ENCODE measurements at regions not wholly inside any gene's neighbourhood (a gene's known extent, or its start where the extent isn't known, plus 50 kb on each side); places are given as distances from the start of the nearest gene placed in this dataset.

GRCh38 chr6:149166336-149166735 lies 151.2 kb upstream of the TAB2 start:
- Histone ChIP-seq H3K9me3 (ENCODE audit: control insufficient read depth, insufficient read depth, low read length) (no peaks in the 10 kb centered on the region), H3K36me3 (ENCODE audit: control insufficient read depth, insufficient read depth, low read length) (no peaks in the 10 kb centered on the region), H3K27me3 (ENCODE audit: control insufficient read depth, insufficient read depth, low read length) (no peaks in the 10 kb centered on the region), H3K4me1 (ENCODE audit: control insufficient read depth, insufficient read depth, low read length) (0 out of 2 replicates have a peak, but pooled peaks cover 2% of the 10 kb centered on the region), H3K27ac (ENCODE audit: low read depth, low read length) (no peak overlapping the region), H3K4me3 (ENCODE audit: low read depth, low read length) (no peak overlapping the region), H3K9ac (ENCODE audit: low read depth, low read length) (no peak overlapping the region)

GRCh38 chr6:149166747-149167146 lies 150.8 kb upstream of the TAB2 start:
- no peak overlapping the region for H3K9ac ChIP-seq (ENCODE audit: low read depth, low read length)
- H3K27ac ChIP-seq (ENCODE audit: low read depth, low read length), result no peak overlapping the region
- H3K36me3 ChIP-seq (ENCODE audit: control insufficient read depth, insufficient read depth, low read length), result no peaks in the 10 kb centered on the region
- no peaks in the 10 kb centered on the region for H3K9me3 ChIP-seq (ENCODE audit: control insufficient read depth, insufficient read depth, low read length)
- H3K4me1 ChIP-seq (ENCODE audit: control insufficient read depth, insufficient read depth, low read length), result 0 out of 2 replicates have a peak, but pooled peaks cover 2% of the 10 kb centered on the region
- no peak overlapping the region for H3K4me3 ChIP-seq (ENCODE audit: low read depth, low read length)
- H3K27me3 ChIP-seq (ENCODE audit: control insufficient read depth, insufficient read depth, low read length), result no peaks in the 10 kb centered on the region

- Histone ChIP-seq H3K9me3 (ENCODE audit: control insufficient read depth, insufficient read depth, low read length) (no peaks in the 10 kb centered on the region), H3K9ac (ENCODE audit: low read depth, low read length) (no peak overlapping the region), H3K4me3 (ENCODE audit: low read depth, low read length) (no peak overlapping the region), H3K27ac (ENCODE audit: low read depth, low read length) (no peak overlapping the region), H3K36me3 (ENCODE audit: control insufficient read depth, insufficient read depth, low read length) (no peaks in the 10 kb centered on the region), H3K4me1 (ENCODE audit: control insufficient read depth, insufficient read depth, low read length) (peaks cover 9% of the 10 kb centered on the region; the same call in 1 of the 2 replicates), H3K27me3 (ENCODE audit: control insufficient read depth, insufficient read depth, low read length) (no peaks in the 10 kb centered on the region)
These were observed 148.5 kb upstream of the TAB2 start for GRCh38 chr6:149168968-149169367.

- no peaks in the 10 kb centered on the region for H3K36me3 ChIP-seq (ENCODE audit: control insufficient read depth, insufficient read depth, low read length)
- H3K27ac ChIP-seq (ENCODE audit: low read depth, low read length), result no peak overlapping the region
- no peaks in the 10 kb centered on the region for H3K27me3 ChIP-seq (ENCODE audit: control insufficient read depth, insufficient read depth, low read length)
- H3K9ac ChIP-seq (ENCODE audit: low read depth, low read length), result no peak overlapping the region
- no peaks in the 10 kb centered on the region for H3K9me3 ChIP-seq (ENCODE audit: control insufficient read depth, insufficient read depth, low read length)
- H3K4me3 ChIP-seq (ENCODE audit: low read depth, low read length), result no peak overlapping the region
- peaks cover 7% of the 10 kb centered on the region; the same call in 1 of the 2 replicates for H3K4me1 ChIP-seq (ENCODE audit: control insufficient read depth, insufficient read depth, low read length)
These were observed 147.6 kb upstream of the TAB2 start for GRCh38 chr6:149169761-149170511.

GRCh38 chr6:149170564-149171452 lies 146.7 kb upstream of the TAB2 start:
- Histone ChIP-seq H3K27me3 (ENCODE audit: control insufficient read depth, insufficient read depth, low read length) (no peaks in the 10 kb centered on the region), H3K9me3 (ENCODE audit: control insufficient read depth, insufficient read depth, low read length) (no peaks in the 10 kb centered on the region), H3K36me3 (ENCODE audit: control insufficient read depth, insufficient read depth, low read length) (no peaks in the 10 kb centered on the region), H3K4me1 (ENCODE audit: control insufficient read depth, insufficient read depth, low read length) (peaks cover 7% of the 10 kb centered on the region; the same call in 1 of the 2 replicates), H3K4me3 (ENCODE audit: low read depth, low read length) (no peak overlapping the region), H3K9ac (ENCODE audit: low read depth, low read length) (no peak overlapping the region), H3K27ac (ENCODE audit: low read depth, low read length) (no peak overlapping the region)

GRCh38 chr6:149173222-149173621 lies 144.3 kb upstream of the TAB2 start:
- H3K9ac ChIP-seq (ENCODE audit: low read depth, low read length), result no peak overlapping the region
- peaks cover 7% of the 10 kb centered on the region; the same call in 1 of the 2 replicates for H3K4me1 ChIP-seq (ENCODE audit: control insufficient read depth, insufficient read depth, low read length)
- no peak overlapping the region for H3K4me3 ChIP-seq (ENCODE audit: low read depth, low read length)
- H3K9me3 ChIP-seq (ENCODE audit: control insufficient read depth, insufficient read depth, low read length), result no peaks in the 10 kb centered on the region
- no peaks in the 10 kb centered on the region for H3K27me3 ChIP-seq (ENCODE audit: control insufficient read depth, insufficient read depth, low read length)
- no peaks in the 10 kb centered on the region for H3K36me3 ChIP-seq (ENCODE audit: control insufficient read depth, insufficient read depth, low read length)
- peak overlapping the region; percentile 60 for H3K27ac ChIP-seq (ENCODE audit: low read depth, low read length)

- no peak overlapping the region for H3K4me3 ChIP-seq (ENCODE audit: low read depth, low read length)
- no peaks in the 10 kb centered on the region for H3K27me3 ChIP-seq (ENCODE audit: control insufficient read depth, insufficient read depth, low read length)
- H3K9ac ChIP-seq (ENCODE audit: low read depth, low read length), result no peak overlapping the region
- no peaks in the 10 kb centered on the region for H3K36me3 ChIP-seq (ENCODE audit: control insufficient read depth, insufficient read depth, low read length)
- peaks cover 7% of the 10 kb centered on the region; the same call in 1 of the 2 replicates for H3K4me1 ChIP-seq (ENCODE audit: control insufficient read depth, insufficient read depth, low read length)
- H3K27ac ChIP-seq (ENCODE audit: low read depth, low read length), result no peak overlapping the region
- no peaks in the 10 kb centered on the region for H3K9me3 ChIP-seq (ENCODE audit: control insufficient read depth, insufficient read depth, low read length)
These were observed 142.6 kb upstream of the TAB2 start for GRCh38 chr6:149174962-149175361.

- H3K4me3 ChIP-seq (ENCODE audit: low read depth, low read length), result no peak overlapping the region
- peaks cover 7% of the 10 kb centered on the region; the same call in 1 of the 2 replicates for H3K4me1 ChIP-seq (ENCODE audit: control insufficient read depth, insufficient read depth, low read length)
- no peaks in the 10 kb centered on the region for H3K36me3 ChIP-seq (ENCODE audit: control insufficient read depth, insufficient read depth, low read length)
- H3K9ac ChIP-seq (ENCODE audit: low read depth, low read length), result no peak overlapping the region
- H3K27me3 ChIP-seq (ENCODE audit: control insufficient read depth, insufficient read depth, low read length), result no peaks in the 10 kb centered on the region
- no peak overlapping the region for H3K27ac ChIP-seq (ENCODE audit: low read depth, low read length)
- H3K9me3 ChIP-seq (ENCODE audit: control insufficient read depth, insufficient read depth, low read length), result no peaks in the 10 kb centered on the region
These were observed 140.4 kb upstream of the TAB2 start for GRCh38 chr6:149176971-149177667.

GRCh38 chr6:149179431-149179830 lies 138.1 kb upstream of the TAB2 start:
- Histone ChIP-seq H3K36me3 (ENCODE audit: control insufficient read depth, insufficient read depth, low read length) (no peaks in the 10 kb centered on the region), H3K9ac (ENCODE audit: low read depth, low read length) (no peak overlapping the region), H3K27me3 (ENCODE audit: control insufficient read depth, insufficient read depth, low read length) (no peaks in the 10 kb centered on the region), H3K9me3 (ENCODE audit: control insufficient read depth, insufficient read depth, low read length) (no peaks in the 10 kb centered on the region), H3K4me3 (ENCODE audit: low read depth, low read length) (no peak overlapping the region), H3K4me1 (ENCODE audit: control insufficient read depth, insufficient read depth, low read length) (no peaks in the 10 kb centered on the region), H3K27ac (ENCODE audit: low read depth, low read length) (no peak overlapping the region)

- H3K36me3 ChIP-seq (ENCODE audit: control insufficient read depth, insufficient read depth, low read length), result no peaks in the 10 kb centered on the region
- no peaks in the 10 kb centered on the region for H3K4me1 ChIP-seq (ENCODE audit: control insufficient read depth, insufficient read depth, low read length)
- H3K9ac ChIP-seq (ENCODE audit: low read depth, low read length), result no peak overlapping the region
- no peaks in the 10 kb centered on the region for H3K27me3 ChIP-seq (ENCODE audit: control insufficient read depth, insufficient read depth, low read length)
- H3K27ac ChIP-seq (ENCODE audit: low read depth, low read length), result no peak overlapping the region
- H3K4me3 ChIP-seq (ENCODE audit: low read depth, low read length), result no peak overlapping the region
- H3K9me3 ChIP-seq (ENCODE audit: control insufficient read depth, insufficient read depth, low read length), result 0 out of 2 replicates have a peak, but pooled peaks cover 3% of the 10 kb centered on the region
These were observed 136.2 kb upstream of the TAB2 start for GRCh38 chr6:149181304-149181703.

Data from HUES48 (cell line).